Activated T-helper 2 cell treated with anti-CD3 and anti-CD28 coated beads, Interferon-gamma antibody, Interleukin-2, Interleukin-4, amounts not matched to agents 10 μg/mL and 5 μg/mL and 100 μg/mL, durations not matched to agents 14 hours and 24 hours and 36 hours (primary cell): ENCODE measurements at regions not wholly inside any gene's neighbourhood (a gene's known extent, or its start where the extent isn't known, plus 50 kb on each side); places are given as distances from the start of the nearest gene placed in this dataset.

ENCODE experiments used
- DNase-seq: peaks from one replicate; pipeline ENCODE4 v3.0.0; 2021; ENCODE audit warnings: low spot score
- H3K27ac Mint-ChIP-seq: one replicate; pipeline ENCODE4 v1.8.0; 2021; ENCODE audit warnings: mixed read lengths
- H3K27me3 Mint-ChIP-seq: one replicate; pipeline ENCODE4 v1.8.0; 2021; ENCODE audit warnings: low read depth, mixed read lengths
- H3K36me3 Mint-ChIP-seq: one replicate; pipeline ENCODE4 v1.8.0; 2021; ENCODE audit warnings: low read depth, mixed read lengths
- H3K4me1 Mint-ChIP-seq: one replicate; pipeline ENCODE4 v1.8.0; 2021; ENCODE audit warnings: low read depth, mixed read lengths
- H3K4me3 Mint-ChIP-seq: one replicate; pipeline ENCODE4 v1.8.0; 2021; ENCODE audit warnings: low read depth, mild to moderate bottlenecking, moderate library complexity, mixed read lengths
- H3K9me3 Mint-ChIP-seq: one replicate; pipeline ENCODE4 v1.8.0; 2021; ENCODE audit warnings: mixed read lengths
- intact Hi-C: fragments of 100-400 bp; cut with micrococcal nuclease; formaldehyde crosslinking; loops from one replicate; pipeline ENCODE4 v1.15.1; 2023

GRCh38 chr11:27287205-27287604 lies 75.8 kb downstream of the CCDC34 start:
- intact Hi-C loops: no loop called here
- Mint-ChIP-seq H3K27ac (no peak overlapping the region), H3K4me3 (no peak overlapping the region), H3K9me3 (peaks cover 18% of the 10 kb centered on the region), H3K27me3 (peaks cover 18% of the 10 kb centered on the region), H3K36me3 (no peaks in the 10 kb centered on the region), H3K4me1 (peaks cover 5% of the 10 kb centered on the region)
- DNase-seq: no peak

GRCh38 chr11:27285761-27286160 lies 77.3 kb downstream of the CCDC34 start:
- H3K4me1 Mint-ChIP-seq: peaks cover 15% of the 10 kb centered on the region
- no peak overlapping the region for H3K27ac Mint-ChIP-seq
- peaks cover 14% of the 10 kb centered on the region for H3K27me3 Mint-ChIP-seq
- DNase-seq: no peak
- no peaks in the 10 kb centered on the region for H3K36me3 Mint-ChIP-seq
- intact Hi-C loops: no loop called here
- no peak overlapping the region for H3K4me3 Mint-ChIP-seq
- peaks cover 5% of the 10 kb centered on the region for H3K9me3 Mint-ChIP-seq

- no peak for DNase-seq
- no peak overlapping the region for H3K4me3 Mint-ChIP-seq
- H3K36me3 Mint-ChIP-seq: no peaks in the 10 kb centered on the region
- intact Hi-C loops: loop anchor here (5.0 kb wide), 1 partner anchor 104 kb away; no protein-coding TSS in a partner anchor
- no peaks in the 10 kb centered on the region for H3K9me3 Mint-ChIP-seq
- H3K27ac Mint-ChIP-seq: no peak overlapping the region
- peaks cover 18% of the 10 kb centered on the region for H3K27me3 Mint-ChIP-seq
- H3K4me1 Mint-ChIP-seq: peaks cover 15% of the 10 kb centered on the region
Observed at GRCh38 chr11:27282806-27283205, 80.2 kb downstream of the CCDC34 start.

- H3K9me3 Mint-ChIP-seq: no peaks in the 10 kb centered on the region
- H3K36me3 Mint-ChIP-seq: no peaks in the 10 kb centered on the region
- H3K27ac Mint-ChIP-seq: peak overlapping the region; percentile 2
- intact Hi-C loops: loop anchor here (5.0 kb wide), 1 partner anchor 105 kb away; no protein-coding TSS in a partner anchor
- H3K27me3 Mint-ChIP-seq: peaks cover 23% of the 10 kb centered on the region
- no peak for DNase-seq
- peaks cover 15% of the 10 kb centered on the region for H3K4me1 Mint-ChIP-seq
- H3K4me3 Mint-ChIP-seq: no peak overlapping the region
Observed at GRCh38 chr11:27281740-27282590, 81.0 kb downstream of the CCDC34 start.

GRCh38 chr11:27281276-27281675 lies 81.7 kb downstream of the CCDC34 start:
- Mint-ChIP-seq H3K36me3 (no peaks in the 10 kb centered on the region), H3K4me3 (no peak overlapping the region), H3K9me3 (no peaks in the 10 kb centered on the region), H3K27me3 (peaks cover 23% of the 10 kb centered on the region), H3K4me1 (peaks cover 15% of the 10 kb centered on the region), H3K27ac (no peak overlapping the region)
- intact Hi-C loops: loop anchor here (5.0 kb wide), 1 partner anchor 106 kb away; no protein-coding TSS in a partner anchor
- no peak for DNase-seq

- Mint-ChIP-seq H3K4me3 (no peak overlapping the region), H3K4me1 (peaks cover 15% of the 10 kb centered on the region), H3K27me3 (peaks cover 17% of the 10 kb centered on the region), H3K9me3 (no peaks in the 10 kb centered on the region), H3K36me3 (no peaks in the 10 kb centered on the region), H3K27ac (no peak overlapping the region)
- intact Hi-C loops: loop anchor here (5.0 kb wide), 1 partner anchor 107 kb away; no protein-coding TSS in a partner anchor
- DNase-seq: no peak
Observed at GRCh38 chr11:27280140-27280539, 82.9 kb downstream of the CCDC34 start.

- H3K27ac Mint-ChIP-seq: no peak overlapping the region
- peaks cover 17% of the 10 kb centered on the region for H3K27me3 Mint-ChIP-seq
- intact Hi-C loops: no loop called here
- no peak overlapping the region for H3K4me3 Mint-ChIP-seq
- H3K36me3 Mint-ChIP-seq: no peaks in the 10 kb centered on the region
- no peak for DNase-seq
- H3K4me1 Mint-ChIP-seq: peaks cover 15% of the 10 kb centered on the region
- H3K9me3 Mint-ChIP-seq: no peaks in the 10 kb centered on the region
Observed at GRCh38 chr11:27279460-27279859, 83.6 kb downstream of the CCDC34 start.

GRCh38 chr11:27277843-27278242 lies 85.2 kb downstream of the CCDC34 start:
- H3K4me3 Mint-ChIP-seq: no peak overlapping the region
- H3K4me1 Mint-ChIP-seq: peaks cover 14% of the 10 kb centered on the region

GRCh38 chr11:27276141-27276540 lies 86.9 kb downstream of the CCDC34 start:
- Mint-ChIP-seq H3K27ac (no peak overlapping the region), H3K4me3 (no peak overlapping the region), H3K27me3 (peaks cover 15% of the 10 kb centered on the region), H3K9me3 (peaks cover under 1% of the 10 kb centered on the region), H3K36me3 (no peaks in the 10 kb centered on the region), H3K4me1 (no peaks in the 10 kb centered on the region)
- intact Hi-C loops: no loop called here
- DNase-seq: no peak

More at GRCh38 chr11:27277843-27278242, 85.2 kb downstream of the CCDC34 start:
- Mint-ChIP-seq H3K27me3 (peaks cover 15% of the 10 kb centered on the region), H3K36me3 (no peaks in the 10 kb centered on the region), H3K27ac (no peak overlapping the region), H3K9me3 (no peaks in the 10 kb centered on the region)
- no peak for DNase-seq
- intact Hi-C loops: no loop called here

- peaks cover 17% of the 10 kb centered on the region for H3K27me3 Mint-ChIP-seq
- intact Hi-C loops: no loop called here
- no peak for DNase-seq
- peaks cover 8% of the 10 kb centered on the region for H3K9me3 Mint-ChIP-seq
- H3K4me3 Mint-ChIP-seq: no peak overlapping the region
- H3K36me3 Mint-ChIP-seq: no peaks in the 10 kb centered on the region
- no peaks in the 10 kb centered on the region for H3K4me1 Mint-ChIP-seq
- H3K27ac Mint-ChIP-seq: no peak overlapping the region
Observed at GRCh38 chr11:27274854-27275395, 88.1 kb downstream of the CCDC34 start.

GRCh38 chr11:27266125-27266524 lies 96.9 kb downstream of the CCDC34 start:
- Mint-ChIP-seq H3K27ac (no peak overlapping the region), H3K9me3 (peaks cover 13% of the 10 kb centered on the region), H3K4me1 (no peaks in the 10 kb centered on the region), H3K36me3 (no peaks in the 10 kb centered on the region), H3K27me3 (peaks cover 11% of the 10 kb centered on the region), H3K4me3 (no peak overlapping the region)
- intact Hi-C loops: no loop called here
- no peak for DNase-seq

GRCh38 chr11:27263986-27264385 lies 99.0 kb downstream of the CCDC34 start:
- Mint-ChIP-seq H3K36me3 (no peaks in the 10 kb centered on the region), H3K4me3 (no peak overlapping the region), H3K9me3 (no peaks in the 10 kb centered on the region), H3K27me3 (peaks cover 7% of the 10 kb centered on the region), H3K4me1 (no peaks in the 10 kb centered on the region), H3K27ac (no peak overlapping the region)
- intact Hi-C loops: no loop called here
- DNase-seq: no peak

GRCh38 chr11:27263046-27263445 lies 100.0 kb downstream of the CCDC34 start:
- DNase-seq: no peak
- peaks cover 7% of the 10 kb centered on the region for H3K27me3 Mint-ChIP-seq
- no peaks in the 10 kb centered on the region for H3K36me3 Mint-ChIP-seq
- no peak overlapping the region for H3K27ac Mint-ChIP-seq
- H3K4me3 Mint-ChIP-seq: no peak overlapping the region
- intact Hi-C loops: no loop called here
- no peaks in the 10 kb centered on the region for H3K4me1 Mint-ChIP-seq
- no peaks in the 10 kb centered on the region for H3K9me3 Mint-ChIP-seq
